ENCODE measurements at regions not wholly inside any gene's neighbourhood (a gene's known extent, or its start where the extent isn't known, plus 50 kb on each side); places are given as distances from the start of the nearest gene placed in this dataset.

DNA sequence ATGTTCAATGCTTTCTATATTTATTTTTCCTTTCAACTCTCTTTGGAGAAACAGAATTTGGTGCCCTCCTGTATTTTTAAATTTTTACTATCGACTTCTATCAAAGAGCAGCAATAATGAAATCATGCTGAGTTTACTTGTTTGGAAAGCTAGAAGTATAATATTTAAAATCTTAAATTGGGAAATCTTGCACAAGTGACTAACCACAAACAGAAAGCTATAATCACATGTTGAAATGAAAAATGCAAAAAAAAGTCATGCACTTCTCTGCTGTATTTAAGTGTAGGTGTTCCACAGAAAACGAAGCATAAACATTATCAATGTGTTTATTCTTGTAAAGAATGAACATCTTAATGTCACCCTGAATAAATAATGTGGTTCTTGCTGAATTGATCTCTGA is 306.1 kb downstream of the PCDH18 start:
- H3K9me3 ChIP-seq (ENCODE audit: control insufficient read depth, insufficient read depth, low read depth, low read length), result no peaks in the 10 kb centered on the region
- BruUV-seq (replicated peaks), result no TSS peak
- ATAC-seq (no peak), DNase-seq (ENCODE audit: low read depth, low spot score) (no peak)
- no peaks in the 10 kb centered on the region for H3K36me3 ChIP-seq (ENCODE audit: control insufficient read depth, insufficient read depth, low read length)
- CTCF ChIA-PET, result interaction anchor here (0.6 kb wide), 1 partner anchor 1053 kb away, joined by 3 read pairs; no protein-coding TSS in a partner anchor
- POLR2A ChIA-PET, result no interaction called here
- H3K4me1 ChIP-seq (ENCODE audit: control insufficient read depth, insufficient read depth, low read length), result no peaks in the 10 kb centered on the region
- intact Hi-C loops (cut with micrococcal nuclease; ENCODE audit: unreplicated experiment) (no loop called here), in situ Hi-C loops (cut with HindIII; ENCODE audit: low pct_unique_long_range_greater_than_20kb, low sequenced_read_pairs) (no loop called here)
- H3K4me3 ChIP-seq (ENCODE audit: low read depth in 2 of 2, low read length in 2 of 2), result no peak overlapping the region
- H3K27me3 ChIP-seq (ENCODE audit: control insufficient read depth, insufficient read depth, low read length), result no peaks in the 10 kb centered on the region
- H3K27ac ChIP-seq (ENCODE audit: low read length), result no peak overlapping the region
- TF ChIP-seq SIN3A (IDR thresholded peaks at IDR 0.05; ENCODE audit: borderline replicate concordance, insufficient read depth, low read depth, low read length) (no peak), REST (IDR thresholded peaks at IDR 0.05; ENCODE audit: insufficient read depth in 1 of 2, low read depth in 2 of 2, low read length in 1 of 2) (no peak), TCF7L2 (IDR thresholded peaks at IDR 0.05; ENCODE audit: low read depth, low read length) (no peak), POLR2AphosphoS5 (IDR thresholded peaks at IDR 0.05; ENCODE audit: low read depth, low read length) (no peak)
- TF ChIP-seq, protein P1, sequence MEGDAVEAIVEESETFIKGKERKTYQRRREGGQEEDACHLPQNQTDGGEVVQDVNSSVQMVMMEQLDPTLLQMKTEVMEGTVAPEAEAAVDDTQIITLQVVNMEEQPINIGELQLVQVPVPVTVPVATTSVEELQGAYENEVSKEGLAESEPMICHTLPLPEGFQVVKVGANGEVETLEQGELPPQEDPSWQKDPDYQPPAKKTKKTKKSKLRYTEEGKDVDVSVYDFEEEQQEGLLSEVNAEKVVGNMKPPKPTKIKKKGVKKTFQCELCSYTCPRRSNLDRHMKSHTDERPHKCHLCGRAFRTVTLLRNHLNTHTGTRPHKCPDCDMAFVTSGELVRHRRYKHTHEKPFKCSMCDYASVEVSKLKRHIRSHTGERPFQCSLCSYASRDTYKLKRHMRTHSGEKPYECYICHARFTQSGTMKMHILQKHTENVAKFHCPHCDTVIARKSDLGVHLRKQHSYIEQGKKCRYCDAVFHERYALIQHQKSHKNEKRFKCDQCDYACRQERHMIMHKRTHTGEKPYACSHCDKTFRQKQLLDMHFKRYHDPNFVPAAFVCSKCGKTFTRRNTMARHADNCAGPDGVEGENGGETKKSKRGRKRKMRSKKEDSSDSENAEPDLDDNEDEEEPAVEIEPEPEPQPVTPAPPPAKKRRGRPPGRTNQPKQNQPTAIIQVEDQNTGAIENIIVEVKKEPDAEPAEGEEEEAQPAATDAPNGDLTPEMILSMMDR (IDR thresholded peaks at IDR 0.05), result no peak

DNA sequence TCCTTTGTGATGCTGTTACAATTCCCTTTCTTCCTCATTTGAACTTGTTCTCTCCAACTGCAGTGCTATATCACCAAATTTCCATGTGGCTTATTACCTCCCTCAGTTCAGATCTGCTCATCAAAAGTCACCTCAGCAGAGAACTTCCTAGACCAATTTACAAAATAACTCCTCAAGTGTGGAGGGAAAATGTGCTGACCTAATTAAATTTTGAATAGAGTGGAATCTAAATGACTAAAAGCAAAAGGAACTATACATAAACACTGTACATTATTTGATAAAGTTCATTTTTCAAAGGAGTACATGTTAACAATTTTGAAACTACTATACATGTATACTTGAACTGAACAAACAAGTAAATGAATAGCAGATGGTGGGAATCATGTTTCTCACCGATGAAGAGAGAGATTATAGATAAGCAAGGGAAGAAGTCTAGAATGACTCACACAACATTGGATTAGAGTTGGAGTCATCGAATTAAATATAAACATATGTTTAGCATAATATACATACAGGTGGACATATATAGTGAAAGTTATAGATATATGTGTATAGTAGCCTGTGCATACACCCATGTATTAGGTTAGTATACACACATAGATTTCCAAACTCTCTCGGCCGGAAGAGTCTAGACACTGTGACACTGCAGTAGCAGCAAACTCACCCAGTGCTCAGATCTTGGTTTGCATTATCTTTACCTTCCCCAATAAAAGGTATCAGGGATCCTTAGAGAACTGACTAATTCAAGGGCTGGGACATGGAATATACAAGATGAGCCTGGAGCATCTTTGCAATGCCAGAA is 318.7 kb downstream of the PCDH18 start:
- CTCF ChIA-PET, result no interaction called here
- H3K9me3 ChIP-seq (ENCODE audit: control insufficient read depth, insufficient read depth, low read depth, low read length), result no peaks in the 10 kb centered on the region
- POLR2A ChIA-PET, result no interaction called here
- ATAC-seq (no peak), DNase-seq (ENCODE audit: low read depth, low spot score) (no peak)
- in situ Hi-C loops (cut with HindIII; ENCODE audit: low pct_unique_long_range_greater_than_20kb, low sequenced_read_pairs) (no loop called here), intact Hi-C loops (cut with micrococcal nuclease; ENCODE audit: unreplicated experiment) (no loop called here)
- H3K36me3 ChIP-seq (ENCODE audit: control insufficient read depth, insufficient read depth, low read length), result no peaks in the 10 kb centered on the region
- H3K4me3 ChIP-seq (ENCODE audit: low read depth in 2 of 2, low read length in 2 of 2), result no peak overlapping the region
- no peak overlapping the region for H3K27ac ChIP-seq (ENCODE audit: low read length)
- no TSS peak for BruUV-seq (replicated peaks)
- H3K27me3 ChIP-seq (ENCODE audit: control insufficient read depth, insufficient read depth, low read length), result no peaks in the 10 kb centered on the region
- TF ChIP-seq SIN3A (IDR thresholded peaks at IDR 0.05; ENCODE audit: borderline replicate concordance, insufficient read depth, low read depth, low read length) (no peak), TCF7L2 (IDR thresholded peaks at IDR 0.05; ENCODE audit: low read depth, low read length) (no peak), POLR2AphosphoS5 (IDR thresholded peaks at IDR 0.05; ENCODE audit: low read depth, low read length) (no peak), REST (IDR thresholded peaks at IDR 0.05; ENCODE audit: insufficient read depth in 1 of 2, low read depth in 2 of 2, low read length in 1 of 2) (no peak)
- TF ChIP-seq, protein P1 (IDR thresholded peaks at IDR 0.05), result no peak
- H3K4me1 ChIP-seq (ENCODE audit: control insufficient read depth, insufficient read depth, low read length), result no peaks in the 10 kb centered on the region

All from Panc1 (cell line).